ENCODE measurements at regions not wholly inside any gene's neighbourhood (a gene's known extent, or its start where the extent isn't known, plus 50 kb on each side); places are given as distances from the start of the nearest gene placed in this dataset.
A peak's percentile ranks its signal among the peaks of the same experiment; 100 is the strongest.

GRCh38 chr12:24661657-24662096 is 287.2 kb downstream of the BCAT1 start (continued):
- TF ChIP-seq RXRA (CRISPR knock-in tag; IDR thresholded peaks at IDR 0.05) (peak; percentile 49; the same call in 1 of the 2 replicates), BCL6 (CRISPR knock-in tag; IDR thresholded peaks at IDR 0.05) (peak; percentile 41; the same call in 1 of the 2 replicates), MEIS1 (CRISPR knock-in tag; IDR thresholded peaks at IDR 0.05; ENCODE audit: borderline replicate concordance) (no peak), ASH2L (IDR thresholded peaks at IDR 0.05; ENCODE audit: insufficient read length, low read depth, low read length) (no peak), NR2F6 (IDR thresholded peaks at IDR 0.05) (no peak), NR2F6 (CRISPR knock-in tag; IDR thresholded peaks at IDR 0.05) (peak; percentile 47; the same call in 1 of the 2 replicates), ZBTB38 (CRISPR knock-in tag; IDR thresholded peaks at IDR 0.05) (no peak), CREB3 (CRISPR knock-in tag; IDR thresholded peaks at IDR 0.05) (no peak), ARID5B (CRISPR knock-in tag; IDR thresholded peaks at IDR 0.05) (0 out of 2 replicates have a peak, but pooled peaks have one; percentile 29), FOSL2 (CRISPR knock-in tag; IDR thresholded peaks at IDR 0.05) (peak; percentile 54), XRCC5 (optimal IDR thresholded peaks at IDR 0.05; ENCODE audit: low read length) (no peak), ZNF143 (CRISPR knock-in tag; IDR thresholded peaks at IDR 0.05) (no peak), PHF21A (CRISPR knock-in tag; IDR thresholded peaks at IDR 0.05) (peak; percentile 30; the same call in 1 of the 2 replicates), ZSCAN29 (CRISPR knock-in tag; conservative IDR thresholded peaks at IDR 0.05) (no peak)
- TF ChIP-seq, protein P1, sequence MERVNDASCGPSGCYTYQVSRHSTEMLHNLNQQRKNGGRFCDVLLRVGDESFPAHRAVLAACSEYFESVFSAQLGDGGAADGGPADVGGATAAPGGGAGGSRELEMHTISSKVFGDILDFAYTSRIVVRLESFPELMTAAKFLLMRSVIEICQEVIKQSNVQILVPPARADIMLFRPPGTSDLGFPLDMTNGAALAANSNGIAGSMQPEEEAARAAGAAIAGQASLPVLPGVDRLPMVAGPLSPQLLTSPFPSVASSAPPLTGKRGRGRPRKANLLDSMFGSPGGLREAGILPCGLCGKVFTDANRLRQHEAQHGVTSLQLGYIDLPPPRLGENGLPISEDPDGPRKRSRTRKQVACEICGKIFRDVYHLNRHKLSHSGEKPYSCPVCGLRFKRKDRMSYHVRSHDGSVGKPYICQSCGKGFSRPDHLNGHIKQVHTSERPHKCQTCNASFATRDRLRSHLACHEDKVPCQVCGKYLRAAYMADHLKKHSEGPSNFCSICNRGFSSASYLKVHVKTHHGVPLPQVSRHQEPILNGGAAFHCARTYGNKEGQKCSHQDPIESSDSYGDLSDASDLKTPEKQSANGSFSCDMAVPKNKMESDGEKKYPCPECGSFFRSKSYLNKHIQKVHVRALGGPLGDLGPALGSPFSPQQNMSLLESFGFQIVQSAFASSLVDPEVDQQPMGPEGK (CRISPR knock-in tag; IDR thresholded peaks at IDR 0.05): peak; percentile 45; the same call in 1 of the 2 replicates
- TF ChIP-seq, protein P2, sequence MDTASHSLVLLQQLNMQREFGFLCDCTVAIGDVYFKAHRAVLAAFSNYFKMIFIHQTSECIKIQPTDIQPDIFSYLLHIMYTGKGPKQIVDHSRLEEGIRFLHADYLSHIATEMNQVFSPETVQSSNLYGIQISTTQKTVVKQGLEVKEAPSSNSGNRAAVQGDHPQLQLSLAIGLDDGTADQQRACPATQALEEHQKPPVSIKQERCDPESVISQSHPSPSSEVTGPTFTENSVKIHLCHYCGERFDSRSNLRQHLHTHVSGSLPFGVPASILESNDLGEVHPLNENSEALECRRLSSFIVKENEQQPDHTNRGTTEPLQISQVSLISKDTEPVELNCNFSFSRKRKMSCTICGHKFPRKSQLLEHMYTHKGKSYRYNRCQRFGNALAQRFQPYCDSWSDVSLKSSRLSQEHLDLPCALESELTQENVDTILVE (CRISPR knock-in tag; IDR thresholded peaks at IDR 0.05): no peak
- TF ChIP-seq, protein P3, sequence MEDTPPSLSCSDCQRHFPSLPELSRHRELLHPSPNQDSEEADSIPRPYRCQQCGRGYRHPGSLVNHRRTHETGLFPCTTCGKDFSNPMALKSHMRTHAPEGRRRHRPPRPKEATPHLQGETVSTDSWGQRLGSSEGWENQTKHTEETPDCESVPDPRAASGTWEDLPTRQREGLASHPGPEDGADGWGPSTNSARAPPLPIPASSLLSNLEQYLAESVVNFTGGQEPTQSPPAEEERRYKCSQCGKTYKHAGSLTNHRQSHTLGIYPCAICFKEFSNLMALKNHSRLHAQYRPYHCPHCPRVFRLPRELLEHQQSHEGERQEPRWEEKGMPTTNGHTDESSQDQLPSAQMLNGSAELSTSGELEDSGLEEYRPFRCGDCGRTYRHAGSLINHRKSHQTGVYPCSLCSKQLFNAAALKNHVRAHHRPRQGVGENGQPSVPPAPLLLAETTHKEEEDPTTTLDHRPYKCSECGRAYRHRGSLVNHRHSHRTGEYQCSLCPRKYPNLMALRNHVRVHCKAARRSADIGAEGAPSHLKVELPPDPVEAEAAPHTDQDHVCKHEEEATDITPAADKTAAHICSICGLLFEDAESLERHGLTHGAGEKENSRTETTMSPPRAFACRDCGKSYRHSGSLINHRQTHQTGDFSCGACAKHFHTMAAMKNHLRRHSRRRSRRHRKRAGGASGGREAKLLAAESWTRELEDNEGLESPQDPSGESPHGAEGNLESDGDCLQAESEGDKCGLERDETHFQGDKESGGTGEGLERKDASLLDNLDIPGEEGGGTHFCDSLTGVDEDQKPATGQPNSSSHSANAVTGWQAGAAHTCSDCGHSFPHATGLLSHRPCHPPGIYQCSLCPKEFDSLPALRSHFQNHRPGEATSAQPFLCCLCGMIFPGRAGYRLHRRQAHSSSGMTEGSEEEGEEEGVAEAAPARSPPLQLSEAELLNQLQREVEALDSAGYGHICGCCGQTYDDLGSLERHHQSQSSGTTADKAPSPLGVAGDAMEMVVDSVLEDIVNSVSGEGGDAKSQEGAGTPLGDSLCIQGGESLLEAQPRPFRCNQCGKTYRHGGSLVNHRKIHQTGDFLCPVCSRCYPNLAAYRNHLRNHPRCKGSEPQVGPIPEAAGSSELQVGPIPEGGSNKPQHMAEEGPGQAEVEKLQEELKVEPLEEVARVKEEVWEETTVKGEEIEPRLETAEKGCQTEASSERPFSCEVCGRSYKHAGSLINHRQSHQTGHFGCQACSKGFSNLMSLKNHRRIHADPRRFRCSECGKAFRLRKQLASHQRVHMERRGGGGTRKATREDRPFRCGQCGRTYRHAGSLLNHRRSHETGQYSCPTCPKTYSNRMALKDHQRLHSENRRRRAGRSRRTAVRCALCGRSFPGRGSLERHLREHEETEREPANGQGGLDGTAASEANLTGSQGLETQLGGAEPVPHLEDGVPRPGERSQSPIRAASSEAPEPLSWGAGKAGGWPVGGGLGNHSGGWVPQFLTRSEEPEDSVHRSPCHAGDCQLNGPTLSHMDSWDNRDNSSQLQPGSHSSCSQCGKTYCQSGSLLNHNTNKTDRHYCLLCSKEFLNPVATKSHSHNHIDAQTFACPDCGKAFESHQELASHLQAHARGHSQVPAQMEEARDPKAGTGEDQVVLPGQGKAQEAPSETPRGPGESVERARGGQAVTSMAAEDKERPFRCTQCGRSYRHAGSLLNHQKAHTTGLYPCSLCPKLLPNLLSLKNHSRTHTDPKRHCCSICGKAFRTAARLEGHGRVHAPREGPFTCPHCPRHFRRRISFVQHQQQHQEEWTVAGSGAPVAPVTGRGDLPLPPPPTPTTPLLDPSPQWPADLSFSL (CRISPR knock-in tag; IDR thresholded peaks at IDR 0.05): no peak

All from HepG2 (cell line).